Right lobe of liver (tissue), 4 donors: ENCODE measurements at regions not wholly inside any gene's neighbourhood (a gene's known extent, or its start where the extent isn't known, plus 50 kb on each side); places are given as distances from the start of the nearest gene placed in this dataset.

Experiments
- POLR2A ChIP-seq: fragments of 450-650 bp; IDR thresholded peaks from one replicate; pipeline ENCODE4 v1.6.1; 2017; ENCODE audit warnings: antibody characterized with exemption, mild to moderate bottlenecking
- TF ChIP-seq, protein P1 (sequence below), 4 donors: fragments of 200-600 bp in 3 of 4; fragments of 450-650 bp in 1 of 4; IDR thresholded peaks; one replicate each; pipeline versions ENCODE4 v1.5.1 to v1.8.0; 2016 to 2022; ENCODE audit warnings: antibody characterized with exemption in 4 of 4, mild to moderate bottlenecking in 2 of 4
- donor health status: DM: no; HTN: no; CAD: no.
- donor health status: DM: no; HTN: no; CAD: no.
- donor health status: DM: no; HTN: yes; CAD: no.

- TF ChIP-seq, protein P1, sequence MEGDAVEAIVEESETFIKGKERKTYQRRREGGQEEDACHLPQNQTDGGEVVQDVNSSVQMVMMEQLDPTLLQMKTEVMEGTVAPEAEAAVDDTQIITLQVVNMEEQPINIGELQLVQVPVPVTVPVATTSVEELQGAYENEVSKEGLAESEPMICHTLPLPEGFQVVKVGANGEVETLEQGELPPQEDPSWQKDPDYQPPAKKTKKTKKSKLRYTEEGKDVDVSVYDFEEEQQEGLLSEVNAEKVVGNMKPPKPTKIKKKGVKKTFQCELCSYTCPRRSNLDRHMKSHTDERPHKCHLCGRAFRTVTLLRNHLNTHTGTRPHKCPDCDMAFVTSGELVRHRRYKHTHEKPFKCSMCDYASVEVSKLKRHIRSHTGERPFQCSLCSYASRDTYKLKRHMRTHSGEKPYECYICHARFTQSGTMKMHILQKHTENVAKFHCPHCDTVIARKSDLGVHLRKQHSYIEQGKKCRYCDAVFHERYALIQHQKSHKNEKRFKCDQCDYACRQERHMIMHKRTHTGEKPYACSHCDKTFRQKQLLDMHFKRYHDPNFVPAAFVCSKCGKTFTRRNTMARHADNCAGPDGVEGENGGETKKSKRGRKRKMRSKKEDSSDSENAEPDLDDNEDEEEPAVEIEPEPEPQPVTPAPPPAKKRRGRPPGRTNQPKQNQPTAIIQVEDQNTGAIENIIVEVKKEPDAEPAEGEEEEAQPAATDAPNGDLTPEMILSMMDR (IDR thresholded peaks at IDR 0.05) = no peak
- TF ChIP-seq POLR2A = no peak
Measured at GRCh38 chr3:73863546-73864079, 238.9 kb upstream of the PDZRN3 start.
